HG03378 (cell line): ENCODE measurements at regions not wholly inside any gene's neighbourhood (a gene's known extent, or its start where the extent isn't known, plus 50 kb on each side); places are given as distances from the start of the nearest gene placed in this dataset.

ENCODE experiments used
- ATAC-seq: cut with Tn5 transposase; IDR thresholded peaks from one replicate; pipeline ENCODE4 v1.9.1; 2021; ENCODE audit warnings: mild to moderate bottlenecking, moderate library complexity; ENCODE audit not compliant: unreplicated experiment

GRCh38 chr4:32436816-32437215 is 1716.6 kb downstream of the PCDH7 start:
- no peak for ATAC-seq

GRCh38 chr4:32440391-32440790 is 1720.2 kb downstream of the PCDH7 start:
- no peak for ATAC-seq

DNA sequence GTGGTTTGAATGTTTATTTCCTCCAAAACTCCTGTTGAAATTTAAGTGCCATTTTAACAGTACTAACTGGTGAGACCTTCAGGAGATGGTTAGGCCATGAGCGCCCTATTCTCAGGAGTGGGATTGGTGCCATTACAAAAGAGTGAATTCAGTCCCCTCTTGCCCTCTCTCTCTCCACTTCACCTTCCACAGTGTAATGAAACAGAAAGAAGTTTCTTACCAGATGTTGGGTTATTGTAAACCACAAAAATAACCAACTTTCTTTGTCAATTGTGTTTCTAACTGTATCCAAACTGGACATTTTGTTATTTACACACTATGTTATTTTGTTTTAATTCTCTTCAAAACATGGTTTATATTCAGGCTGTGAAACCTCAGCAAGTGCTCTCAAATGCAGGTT is 1734.3 kb downstream of the PCDH7 start:
- ATAC-seq: no peak

DNA sequence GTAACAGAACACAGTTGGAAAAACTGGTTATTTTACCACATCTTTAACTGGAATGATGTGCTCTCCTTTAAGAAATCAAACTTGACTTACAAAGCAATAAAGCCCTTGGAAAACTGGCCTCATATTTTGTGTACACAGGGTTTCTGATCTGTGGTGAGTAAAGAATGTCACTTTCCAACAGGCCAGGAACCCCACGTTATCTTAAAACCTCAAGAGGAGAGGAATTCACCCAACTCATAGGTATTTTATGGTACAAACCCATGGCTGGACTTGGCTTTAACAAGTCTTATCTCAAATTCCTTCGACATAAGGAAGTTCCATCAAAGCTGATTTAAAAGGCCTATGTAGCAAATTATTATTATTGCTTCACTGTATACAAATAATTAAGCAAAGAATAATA is 1735.1 kb downstream of the PCDH7 start:
- ATAC-seq: no peak

GRCh38 chr4:32460972-32461371 is 1740.8 kb downstream of the PCDH7 start:
- ATAC-seq: no peak

GRCh38 chr4:32462944-32463343 is 1742.8 kb downstream of the PCDH7 start:
- no peak for ATAC-seq

- no peak for ATAC-seq
These were observed 1750.0 kb downstream of the PCDH7 start for GRCh38 chr4:32470087-32470585.

DNA sequence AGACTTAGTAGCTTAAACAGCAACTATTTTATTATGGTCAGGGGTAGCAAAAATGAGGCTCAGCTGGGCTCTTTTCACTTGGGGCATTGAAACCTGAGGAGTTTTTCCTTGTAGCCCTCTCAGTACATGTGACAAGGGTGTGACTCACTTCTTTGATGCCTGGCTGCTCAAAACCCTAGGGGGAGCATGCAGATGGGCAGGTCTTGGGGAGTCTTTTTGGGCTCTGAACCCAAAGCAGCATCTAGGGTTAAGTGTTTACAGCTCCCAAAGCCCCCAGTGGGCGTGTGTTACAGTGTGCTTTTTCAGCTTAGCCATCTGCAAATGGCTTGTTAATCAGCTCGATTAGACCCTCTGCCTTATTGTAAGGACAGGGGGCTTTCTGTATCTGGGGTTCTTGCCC is 1752.7 kb downstream of the PCDH7 start:
- no peak for ATAC-seq

DNA sequence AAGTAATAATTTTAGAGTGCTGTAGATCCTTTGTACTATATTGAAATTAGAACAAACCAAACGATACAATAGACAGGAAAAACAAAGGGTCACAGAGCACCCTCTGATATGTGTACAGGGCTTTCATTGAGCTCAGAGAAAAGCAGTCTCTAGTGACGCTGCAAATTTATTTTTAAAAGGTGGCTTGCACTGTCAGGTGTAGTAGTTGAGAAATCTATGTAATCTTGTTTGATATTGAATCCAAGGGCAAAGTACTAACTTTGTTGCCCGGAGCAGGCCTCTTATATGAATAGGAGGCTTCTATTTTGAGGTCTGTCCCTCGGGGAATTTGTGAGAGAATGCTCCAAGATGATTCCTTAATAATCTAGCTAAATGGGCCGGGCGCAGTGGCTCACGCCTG is 1755.5 kb downstream of the PCDH7 start:
- ATAC-seq: no peak

- no peak for ATAC-seq
These were observed 1757.3 kb downstream of the PCDH7 start for GRCh38 chr4:32477518-32477917.

- ATAC-seq: no peak
These were observed 1765.8 kb downstream of the PCDH7 start for GRCh38 chr4:32485956-32486355.

DNA sequence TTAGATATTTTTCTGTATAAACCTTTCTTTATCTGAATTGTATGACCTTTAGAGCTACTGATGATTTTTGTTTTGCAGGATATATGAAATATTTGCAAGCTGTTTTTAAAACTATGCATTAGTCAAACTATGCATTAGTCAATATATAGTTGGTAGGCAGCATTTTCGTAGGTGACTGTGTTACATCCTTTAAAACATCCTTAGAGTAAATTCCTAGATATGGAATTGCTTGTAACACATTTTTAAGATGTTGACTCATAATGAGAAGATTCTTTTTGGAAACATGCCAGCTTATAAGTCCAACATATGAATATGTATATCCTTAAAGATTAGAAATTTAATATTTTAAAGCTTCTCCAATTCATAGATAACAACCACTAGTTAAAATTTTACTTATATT is 1768.5 kb downstream of the PCDH7 start:
- no peak for ATAC-seq

DNA sequence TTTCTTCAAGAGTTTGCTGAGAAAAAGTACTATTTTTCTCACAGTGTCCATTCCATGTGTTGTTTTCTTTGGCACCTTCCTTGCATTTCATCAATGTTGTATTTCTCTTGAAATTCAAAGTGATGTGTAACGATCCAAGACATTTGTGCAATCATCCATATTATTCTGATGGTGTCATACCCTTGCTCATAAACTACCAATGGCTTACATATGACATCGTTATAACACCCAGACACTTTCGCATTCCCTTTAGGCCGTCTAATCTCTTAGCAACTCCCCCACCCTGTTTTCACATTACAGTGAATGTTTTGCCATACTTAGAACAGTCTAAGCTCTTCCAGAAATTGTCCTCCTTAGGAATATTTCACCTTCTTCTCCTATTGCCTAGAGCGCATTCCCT is 1779.0 kb downstream of the PCDH7 start:
- no peak for ATAC-seq

GRCh38 chr4:32503241-32503640 is 1783.1 kb downstream of the PCDH7 start:
- ATAC-seq: no peak

GRCh38 chr4:32506067-32506466 is 1785.9 kb downstream of the PCDH7 start:
- ATAC-seq: no peak

DNA sequence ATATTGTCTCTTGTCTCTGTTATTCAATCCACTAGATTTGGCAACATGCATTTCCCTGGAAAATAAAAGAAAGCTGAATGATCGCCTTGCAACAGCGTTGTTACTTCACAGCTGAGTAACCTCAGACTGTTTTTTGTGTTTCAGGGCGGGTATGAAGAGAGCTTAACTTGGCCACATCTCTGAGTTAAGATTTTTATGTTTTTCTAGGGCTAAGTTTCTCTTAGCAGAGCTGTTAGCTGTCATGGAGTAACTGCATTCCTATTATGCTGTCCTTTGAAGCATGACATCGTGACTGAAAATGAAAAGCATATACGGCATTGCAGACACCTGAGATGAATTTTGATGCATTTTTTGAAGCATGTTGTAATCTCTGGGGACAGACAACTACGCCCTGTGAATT is 1798.9 kb downstream of the PCDH7 start:
- no peak for ATAC-seq

DNA sequence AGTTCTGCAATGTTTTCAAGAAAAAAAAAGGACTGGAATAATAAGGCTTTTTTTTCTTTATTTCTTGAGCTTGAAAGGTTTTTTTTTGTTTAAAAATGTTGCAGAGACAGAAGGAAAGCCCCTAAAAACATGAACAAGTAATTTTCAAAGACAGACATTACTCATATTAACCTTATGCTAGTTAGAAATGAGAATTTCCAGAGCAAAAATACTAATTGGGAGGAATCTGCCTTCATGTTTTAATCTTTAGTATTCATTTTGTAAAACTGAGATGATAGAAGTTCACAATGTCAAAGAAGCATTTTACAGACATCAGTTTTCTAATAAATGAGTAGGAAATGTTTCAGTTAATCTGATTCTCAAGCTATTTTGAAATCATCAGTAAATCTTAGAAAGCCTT is 1805.3 kb downstream of the PCDH7 start:
- no peak for ATAC-seq

DNA sequence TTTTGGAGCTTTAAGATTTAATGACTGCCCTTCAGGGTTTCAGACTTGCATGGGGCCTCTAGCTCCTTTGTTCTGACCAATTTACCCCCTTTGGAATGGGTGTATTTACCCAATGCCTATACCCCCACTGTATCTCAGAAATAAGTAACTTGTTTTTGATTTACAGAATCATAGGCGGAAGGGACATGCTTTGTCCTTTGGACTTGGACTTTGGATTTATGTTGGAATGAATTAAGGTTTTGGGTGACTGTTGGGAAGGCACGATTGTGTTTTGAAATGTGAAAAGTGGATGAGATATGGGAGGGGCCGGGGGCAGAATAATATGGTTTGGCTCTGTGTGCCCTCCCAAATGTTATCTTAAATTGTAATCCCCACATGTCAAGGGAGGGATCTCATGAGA is 1824.7 kb downstream of the PCDH7 start:
- no peak for ATAC-seq

- ATAC-seq: no peak
These were observed 1831.8 kb downstream of the PCDH7 start for GRCh38 chr4:32551943-32552342.

DNA sequence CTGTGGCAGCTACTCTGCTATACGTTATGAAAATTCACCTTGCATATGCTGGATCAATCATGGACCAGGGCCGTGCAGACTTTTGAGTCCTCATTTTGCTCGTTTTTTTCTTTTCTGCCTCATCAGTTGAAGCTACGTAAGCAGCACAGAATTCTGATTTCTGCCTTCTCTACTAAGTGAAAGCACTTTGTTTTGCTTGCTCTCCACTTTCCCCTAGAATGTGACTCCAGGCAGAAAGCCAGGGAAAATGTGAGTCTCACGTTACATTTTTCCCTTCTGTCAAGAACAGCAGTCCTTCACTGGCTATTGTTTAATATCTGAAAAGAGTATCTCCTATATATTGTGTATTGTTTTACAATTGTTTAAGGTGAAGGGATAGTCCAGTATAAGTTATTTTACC is 1840.1 kb downstream of the PCDH7 start:
- no peak for ATAC-seq

- ATAC-seq: no peak
These were observed 1841.8 kb downstream of the PCDH7 start for GRCh38 chr4:32562010-32562409.

DNA sequence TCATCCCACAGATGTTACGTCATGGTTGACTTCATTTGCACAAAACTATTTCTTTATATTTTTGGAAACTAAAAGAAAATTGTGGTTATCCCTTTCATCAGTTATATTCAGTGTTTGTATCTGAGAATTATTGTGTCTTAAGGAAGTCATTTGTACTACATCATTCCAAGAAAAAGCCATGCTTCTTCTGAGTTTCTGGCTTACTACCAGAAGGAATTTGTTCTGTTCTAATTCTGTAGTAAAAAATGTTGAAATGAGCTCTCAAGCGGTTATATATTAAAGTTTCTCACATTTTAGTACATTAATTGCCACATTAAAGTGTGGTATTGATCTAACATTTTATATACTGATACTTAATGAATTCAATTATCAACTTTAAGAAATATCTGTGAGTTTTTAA is 1844.5 kb downstream of the PCDH7 start:
- ATAC-seq: no peak

DNA sequence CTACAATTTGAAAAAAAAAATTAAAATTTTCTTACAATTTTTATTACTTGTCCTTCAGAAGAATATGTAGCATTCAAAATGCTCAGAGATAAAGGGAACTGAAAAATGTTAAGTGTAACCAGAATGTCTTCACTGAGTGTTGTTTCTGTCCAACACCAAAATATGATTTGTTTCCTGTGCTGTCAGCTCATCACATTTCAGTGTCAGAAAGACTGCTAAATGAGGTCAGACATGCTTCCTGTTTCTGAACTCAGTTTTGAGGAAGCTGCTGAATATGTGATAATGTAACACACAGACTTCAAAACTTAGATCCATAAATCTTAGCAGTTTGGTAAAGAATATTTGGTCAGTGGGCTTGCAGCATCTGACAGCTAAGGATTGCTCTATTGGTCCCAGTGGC is 1849.7 kb downstream of the PCDH7 start:
- no peak for ATAC-seq

- ATAC-seq: no peak
These were observed 1852.2 kb downstream of the PCDH7 start for GRCh38 chr4:32572366-32572765.
